ENCODE measurements at regions not wholly inside any gene's neighbourhood (a gene's known extent, or its start where the extent isn't known, plus 50 kb on each side); places are given as distances from the start of the nearest gene placed in this dataset.

GRCh38 chr13:90436697-90437096 is 910.8 kb upstream of the MIR17HG start:
- no peak overlapping the region for H3K27ac ChIP-seq
- DNase-seq: no peak
- CTCF ChIA-PET: no interaction called here
- H4K20me1 ChIP-seq (ENCODE audit: insufficient read depth): no peaks in the 10 kb centered on the region
- no TSS peak for BruUV-seq (replicated peaks)
- POLR2A ChIA-PET (ENCODE audit: unreplicated experiment): no interaction called here
- H3K4me2 ChIP-seq: no peak overlapping the region
- H3F3A ChIP-seq (ENCODE audit: insufficient read depth, low read depth): no peaks in the 10 kb centered on the region
- H3K27me3 ChIP-seq (ENCODE audit: insufficient read depth, low read depth): no peaks in the 10 kb centered on the region
- H3K9me2 ChIP-seq (ENCODE audit: insufficient read depth): no peaks in the 10 kb centered on the region; the same call in 1 of the 2 replicates
- TF ChIP-seq EZH2 (IDR thresholded peaks at IDR 0.05; ENCODE audit: low read depth) (no peak), CTCF (conservative IDR thresholded peaks at IDR 0.05) (no peak)
- no peaks in the 10 kb centered on the region for H3K9me3 ChIP-seq (ENCODE audit: insufficient read depth, low read depth)
- H3K4me3 ChIP-seq: no peak overlapping the region
- intact Hi-C loops (cut with micrococcal nuclease; ENCODE audit: unreplicated experiment): no loop called here
- H3K4me1 ChIP-seq (replicated peaks; ENCODE audit: insufficient read depth): no peaks in the 10 kb centered on the region
- H2AFZ ChIP-seq: no peak overlapping the region
- H3K79me2 ChIP-seq (ENCODE audit: low read depth): no peaks in the 10 kb centered on the region
- no peaks in the 10 kb centered on the region for H3K36me3 ChIP-seq (ENCODE audit: low read depth)

GRCh38 chr13:90438576-90438975 is 908.9 kb upstream of the MIR17HG start:
- Histone ChIP-seq H3K36me3 (ENCODE audit: low read depth) (no peaks in the 10 kb centered on the region), H3K9me3 (ENCODE audit: insufficient read depth, low read depth) (0 out of 2 replicates have a peak, but pooled peaks cover 4% of the 10 kb centered on the region), H4K20me1 (ENCODE audit: insufficient read depth) (no peaks in the 10 kb centered on the region), H3K4me3 (no peak overlapping the region), H3K4me1 (replicated peaks; ENCODE audit: insufficient read depth) (no peaks in the 10 kb centered on the region), H3F3A (ENCODE audit: insufficient read depth, low read depth) (no peaks in the 10 kb centered on the region), H3K4me2 (no peak overlapping the region), H3K79me2 (ENCODE audit: low read depth) (no peaks in the 10 kb centered on the region), H3K27me3 (ENCODE audit: insufficient read depth, low read depth) (no peaks in the 10 kb centered on the region), H3K27ac (no peak overlapping the region), H3K9me2 (ENCODE audit: insufficient read depth) (no peaks in the 10 kb centered on the region; the same call in 1 of the 2 replicates), H2AFZ (no peak overlapping the region)
- DNase-seq: no peak
- TF ChIP-seq CTCF (conservative IDR thresholded peaks at IDR 0.05) (no peak), EZH2 (IDR thresholded peaks at IDR 0.05; ENCODE audit: low read depth) (no peak)
- ChIA-PET POLR2A (ENCODE audit: unreplicated experiment) (no interaction called here), CTCF (no interaction called here)
- intact Hi-C loops (cut with micrococcal nuclease; ENCODE audit: unreplicated experiment): no loop called here
- no TSS peak for BruUV-seq (replicated peaks)

- ChIA-PET CTCF (no interaction called here), POLR2A (ENCODE audit: unreplicated experiment) (no interaction called here)
- Histone ChIP-seq H3K36me3 (ENCODE audit: low read depth) (no peaks in the 10 kb centered on the region), H3K9me3 (ENCODE audit: insufficient read depth, low read depth) (peaks cover 21% of the 10 kb centered on the region; the same call in 1 of the 2 replicates), H3K27me3 (ENCODE audit: insufficient read depth, low read depth) (no peaks in the 10 kb centered on the region), H3K4me3 (no peak overlapping the region), H3F3A (ENCODE audit: insufficient read depth, low read depth) (peaks cover 12% of the 10 kb centered on the region; the same call in 1 of the 2 replicates), H4K20me1 (ENCODE audit: insufficient read depth) (no peaks in the 10 kb centered on the region), H3K4me2 (no peak overlapping the region), H3K9me2 (ENCODE audit: insufficient read depth) (no peaks in the 10 kb centered on the region; the same call in 1 of the 2 replicates), H3K79me2 (ENCODE audit: low read depth) (no peaks in the 10 kb centered on the region), H2AFZ (no peak overlapping the region), H3K27ac (no peak overlapping the region), H3K4me1 (replicated peaks; ENCODE audit: insufficient read depth) (peaks cover 27% of the 10 kb centered on the region)
- no peak for TF ChIP-seq EZH2 (IDR thresholded peaks at IDR 0.05; ENCODE audit: low read depth)
- TF ChIP-seq CTCF (conservative IDR thresholded peaks at IDR 0.05): no peak
- no TSS peak for BruUV-seq (replicated peaks)
- DNase-seq: no peak
- intact Hi-C loops (cut with micrococcal nuclease; ENCODE audit: unreplicated experiment): loop anchor here (10.0 kb wide), 1 partner anchor 928 kb away; no protein-coding TSS in a partner anchor
Measured at GRCh38 chr13:90443268-90443667, 904.2 kb upstream of the MIR17HG start.
